ENCODE measurements at regions not wholly inside any gene's neighbourhood (a gene's known extent, or its start where the extent isn't known, plus 50 kb on each side); places are given as distances from the start of the nearest gene placed in this dataset.
A peak's percentile ranks its signal among the peaks of the same experiment; 100 is the strongest.
"Not testable (repeated sequence)": the region's sequence is repeated elsewhere in the genome, so short reads cannot be mapped to it uniquely, and the experiment has no call there.

GRCh38 chr7:127478461-127478860 is 86.0 kb upstream of the ZNF800 start:
- Mint-ChIP-seq H3K4me3 (no peak overlapping the region), H3K4me1 (ENCODE audit: low read depth) (no peaks in the 10 kb centered on the region), H3K36me3 (ENCODE audit: low read depth) (no peaks in the 10 kb centered on the region), H3K27ac (no peak overlapping the region), H3K9me3 (ENCODE audit: insufficient read depth) (no peaks in the 10 kb centered on the region), H3K27me3 (ENCODE audit: low read depth) (peaks cover 2% of the 10 kb centered on the region)
- ChIA-PET CTCF (interaction anchor here (0.6 to 1.4 kb wide), 4 partner anchors 9 to 131 kb away, joined by 3 to 4 read pairs (median 3); no protein-coding TSS in a partner anchor), POLR2A (no interaction called here)
- DNase-seq (no peak), ATAC-seq (no peak)

- DNase-seq (no peak), ATAC-seq (no peak)
- H3K4me3 Mint-ChIP-seq = no peak overlapping the region
- H3K27me3 Mint-ChIP-seq (ENCODE audit: low read depth) = peaks cover 2% of the 10 kb centered on the region
- no peak overlapping the region for H3K27ac Mint-ChIP-seq
- POLR2A ChIA-PET = no interaction called here
- CTCF ChIA-PET = interaction anchor here (0.6 to 1.4 kb wide), 3 partner anchors 9 to 130 kb away, joined by 3 to 4 read pairs (median 3); no protein-coding TSS in a partner anchor
- H3K4me1 Mint-ChIP-seq (ENCODE audit: low read depth) = no peaks in the 10 kb centered on the region
- no peaks in the 10 kb centered on the region for H3K9me3 Mint-ChIP-seq (ENCODE audit: insufficient read depth)
- H3K36me3 Mint-ChIP-seq (ENCODE audit: low read depth) = no peaks in the 10 kb centered on the region
Observed at GRCh38 chr7:127478024-127478355, 85.5 kb upstream of the ZNF800 start.

- ATAC-seq (no peak), DNase-seq (no peak)
- H3K9me3 Mint-ChIP-seq (ENCODE audit: insufficient read depth) = no peaks in the 10 kb centered on the region
- no peaks in the 10 kb centered on the region for H3K36me3 Mint-ChIP-seq (ENCODE audit: low read depth)
- H3K27me3 Mint-ChIP-seq (ENCODE audit: low read depth) = peaks cover 2% of the 10 kb centered on the region
- H3K4me1 Mint-ChIP-seq (ENCODE audit: low read depth) = no peaks in the 10 kb centered on the region
- POLR2A ChIA-PET = no interaction called here
- no peak overlapping the region for H3K4me3 Mint-ChIP-seq
- no peak overlapping the region for H3K27ac Mint-ChIP-seq
- CTCF ChIA-PET = interaction anchor here (0.6 to 1.4 kb wide), 3 partner anchors 10 to 130 kb away, joined by 3 to 4 read pairs (median 3); no protein-coding TSS in a partner anchor
Observed at GRCh38 chr7:127477295-127478023, 85.0 kb upstream of the ZNF800 start.

GRCh38 chr7:127476618-127477017 is 84.1 kb upstream of the ZNF800 start:
- ATAC-seq (no peak), DNase-seq (no peak)
- Mint-ChIP-seq H3K36me3 (ENCODE audit: low read depth) (no peaks in the 10 kb centered on the region), H3K9me3 (ENCODE audit: insufficient read depth) (no peaks in the 10 kb centered on the region), H3K4me3 (no peak overlapping the region), H3K4me1 (ENCODE audit: low read depth) (no peaks in the 10 kb centered on the region), H3K27me3 (ENCODE audit: low read depth) (peaks cover 2% of the 10 kb centered on the region), H3K27ac (no peak overlapping the region)
- CTCF ChIA-PET = interaction anchor here (1.0 kb wide), 1 partner anchor 29 kb away, joined by 3 read pairs; no protein-coding TSS in a partner anchor
- POLR2A ChIA-PET = no interaction called here

GRCh38 chr7:127474457-127474856 is 81.9 kb upstream of the ZNF800 start:
- DNase-seq = no peak
- Mint-ChIP-seq H3K4me3 (no peak overlapping the region), H3K4me1 (ENCODE audit: low read depth) (no peaks in the 10 kb centered on the region), H3K9me3 (ENCODE audit: insufficient read depth) (no peaks in the 10 kb centered on the region), H3K36me3 (ENCODE audit: low read depth) (no peaks in the 10 kb centered on the region), H3K27me3 (ENCODE audit: low read depth) (peaks cover 2% of the 10 kb centered on the region), H3K27ac (no peak overlapping the region)
- POLR2A ChIA-PET = no interaction called here
- CTCF ChIA-PET = interaction anchor here (1.2 kb wide), 1 partner anchor 11 kb away, joined by 4 read pairs; no protein-coding TSS in a partner anchor
- ATAC-seq = no peak

- Mint-ChIP-seq H3K9me3 (ENCODE audit: insufficient read depth) (no peaks in the 10 kb centered on the region), H3K27me3 (ENCODE audit: low read depth) (no peaks in the 10 kb centered on the region), H3K4me3 (no peak overlapping the region), H3K4me1 (ENCODE audit: low read depth) (no peaks in the 10 kb centered on the region), H3K27ac (no peak overlapping the region), H3K36me3 (ENCODE audit: low read depth) (no peaks in the 10 kb centered on the region)
- ChIA-PET POLR2A (no interaction called here), CTCF (no interaction called here)
- DNase-seq (no peak), ATAC-seq (no peak)
Observed at GRCh38 chr7:127473409-127473808, 80.9 kb upstream of the ZNF800 start.

GRCh38 chr7:127460077-127460476 is 67.6 kb upstream of the ZNF800 start:
- no peak for ATAC-seq
- Mint-ChIP-seq H3K9me3 (ENCODE audit: insufficient read depth) (no peaks in the 10 kb centered on the region), H3K27ac (no peak overlapping the region), H3K27me3 (ENCODE audit: low read depth) (peaks cover 2% of the 10 kb centered on the region), H3K4me3 (no peak overlapping the region), H3K36me3 (ENCODE audit: low read depth) (no peaks in the 10 kb centered on the region), H3K4me1 (ENCODE audit: low read depth) (no peaks in the 10 kb centered on the region)
- ChIA-PET POLR2A (interaction anchor here (0.7 kb wide), 1 partner anchor 32 kb away, joined by 4 read pairs; no protein-coding TSS in a partner anchor), CTCF (no interaction called here)
- DNase-seq = no peak

- H3K27ac Mint-ChIP-seq; ATAC-seq; H3K9me3 Mint-ChIP-seq (ENCODE audit: insufficient read depth); H3K4me3 Mint-ChIP-seq; POLR2A ChIA-PET; H3K36me3 Mint-ChIP-seq (ENCODE audit: low read depth): not testable (repeated sequence)
- CTCF ChIA-PET = interaction anchor here (1.0 kb wide), 1 partner anchor 20 kb away, joined by 4 read pairs; no protein-coding TSS in a partner anchor
- H3K4me1 Mint-ChIP-seq (ENCODE audit: low read depth) = peaks cover 13% of the 10 kb centered on the region
- peak; percentile 27 for DNase-seq
- H3K27me3 Mint-ChIP-seq (ENCODE audit: low read depth) = peaks cover 26% of the 10 kb centered on the region
Observed at GRCh38 chr7:127451258-127451657, 58.8 kb upstream of the ZNF800 start.

- DNase-seq (no peak), ATAC-seq (no peak)
- Mint-ChIP-seq H3K4me1 (ENCODE audit: low read depth) (peaks cover 13% of the 10 kb centered on the region), H3K27ac (no peak overlapping the region), H3K9me3 (ENCODE audit: insufficient read depth) (no peaks in the 10 kb centered on the region), H3K4me3 (no peak overlapping the region), H3K36me3 (ENCODE audit: low read depth) (peaks cover 2% of the 10 kb centered on the region), H3K27me3 (ENCODE audit: low read depth) (peaks cover 23% of the 10 kb centered on the region)
- ChIA-PET CTCF (interaction anchor here (0.9 to 3.1 kb wide), 10 partner anchors 11 to 100 kb away, joined by 3 to 51 read pairs (median 12); partner anchors contain the start of gene ZNF800), POLR2A (interaction anchor here (2.1 kb wide), 1 partner anchor 57 kb away, joined by 23 read pairs; the partner anchor contains the start of gene ZNF800)
Observed at GRCh38 chr7:127448566-127448965, 56.1 kb upstream of the ZNF800 start.

- no peaks in the 10 kb centered on the region for H3K9me3 Mint-ChIP-seq (ENCODE audit: insufficient read depth)
- peaks cover 13% of the 10 kb centered on the region for H3K4me1 Mint-ChIP-seq (ENCODE audit: low read depth)
- ChIA-PET POLR2A (interaction anchor here (1.1 to 2.1 kb wide), 2 partner anchors 55 to 100 kb away, joined by 5 to 23 read pairs; partner anchors contain the start of gene ZNF800), CTCF (interaction anchor here (0.6 to 3.1 kb wide), 30 partner anchors 10 to 197 kb away, joined by 3 to 51 read pairs (median 3); partner anchors contain the start of gene ZNF800)
- peaks cover 2% of the 10 kb centered on the region for H3K36me3 Mint-ChIP-seq (ENCODE audit: low read depth)
- DNase-seq (peak; percentile 76), ATAC-seq (peak; percentile 99)
- no peak overlapping the region for H3K4me3 Mint-ChIP-seq
- peak overlapping the region; percentile 33 for H3K27ac Mint-ChIP-seq
- peaks cover 26% of the 10 kb centered on the region for H3K27me3 Mint-ChIP-seq (ENCODE audit: low read depth)
Observed at GRCh38 chr7:127447326-127447945, 54.9 kb upstream of the ZNF800 start.

GRCh38 chr7:127446842-127447241 is 54.3 kb upstream of the ZNF800 start:
- no peak for ATAC-seq
- peaks cover 13% of the 10 kb centered on the region for H3K4me1 Mint-ChIP-seq (ENCODE audit: low read depth)
- H3K9me3 Mint-ChIP-seq (ENCODE audit: insufficient read depth) = no peaks in the 10 kb centered on the region
- no peak for DNase-seq
- CTCF ChIA-PET = interaction anchor here (0.6 to 3.1 kb wide), 27 partner anchors 9 to 197 kb away, joined by 3 to 51 read pairs (median 4); partner anchors contain the start of gene ZNF800
- H3K27ac Mint-ChIP-seq = no peak overlapping the region
- POLR2A ChIA-PET = interaction anchor here (2.1 kb wide), 1 partner anchor 55 kb away, joined by 23 read pairs; the partner anchor contains the start of gene ZNF800
- H3K4me3 Mint-ChIP-seq = no peak overlapping the region
- peaks cover 2% of the 10 kb centered on the region for H3K36me3 Mint-ChIP-seq (ENCODE audit: low read depth)
- peaks cover 23% of the 10 kb centered on the region for H3K27me3 Mint-ChIP-seq (ENCODE audit: low read depth)
